ENCODE measurements at regions not wholly inside any gene's neighbourhood (a gene's known extent, or its start where the extent isn't known, plus 50 kb on each side); places are given as distances from the start of the nearest gene placed in this dataset.

GRCh38 chr10:128814782-128815181, 652.3 kb upstream of the MGMT start:
- DNase-seq (ENCODE audit: low read depth) = no peak
- no peak for TF ChIP-seq CTCF (conservative IDR thresholded peaks at IDR 0.05; ENCODE audit: low read depth, low read length)
- no peak overlapping the region for H3K4me3 ChIP-seq (ENCODE audit: low read depth, low read length)

- no peak overlapping the region for H3K4me3 ChIP-seq (ENCODE audit: low read depth, low read length)
- no peak for TF ChIP-seq CTCF (conservative IDR thresholded peaks at IDR 0.05; ENCODE audit: low read depth, low read length)
- no peak for DNase-seq (ENCODE audit: low read depth)
Measured at GRCh38 chr10:128816726-128817125, 650.3 kb upstream of the MGMT start.

GRCh38 chr10:128817636-128818035, 649.4 kb upstream of the MGMT start:
- H3K4me3 ChIP-seq (ENCODE audit: low read depth, low read length) = no peak overlapping the region
- no peak for TF ChIP-seq CTCF (conservative IDR thresholded peaks at IDR 0.05; ENCODE audit: low read depth, low read length)
- DNase-seq (ENCODE audit: low read depth) = no peak

DNA sequence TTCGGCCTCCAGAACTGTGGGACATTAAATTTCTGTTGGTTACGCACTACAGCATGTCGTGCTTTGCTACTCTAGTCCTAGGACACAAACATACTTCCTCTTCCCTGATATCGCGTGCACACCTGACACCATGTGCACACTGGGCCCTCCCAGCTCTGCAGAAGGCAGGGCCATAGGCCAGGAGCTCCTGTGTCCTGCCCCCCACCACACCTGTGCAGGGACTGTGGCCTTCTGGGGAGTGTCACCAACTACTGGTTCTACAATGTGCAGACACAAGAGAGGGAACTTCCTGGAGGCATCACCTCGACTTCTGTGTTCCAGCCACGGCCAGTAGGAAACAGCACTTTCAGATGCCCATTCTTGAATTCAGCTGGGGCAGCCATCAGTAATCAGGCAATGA, 646.4 kb upstream of the MGMT start:
- no peak for TF ChIP-seq CTCF (conservative IDR thresholded peaks at IDR 0.05; ENCODE audit: low read depth, low read length)
- H3K4me3 ChIP-seq (ENCODE audit: low read depth, low read length) = no peak overlapping the region
- DNase-seq (ENCODE audit: low read depth) = no peak

DNA sequence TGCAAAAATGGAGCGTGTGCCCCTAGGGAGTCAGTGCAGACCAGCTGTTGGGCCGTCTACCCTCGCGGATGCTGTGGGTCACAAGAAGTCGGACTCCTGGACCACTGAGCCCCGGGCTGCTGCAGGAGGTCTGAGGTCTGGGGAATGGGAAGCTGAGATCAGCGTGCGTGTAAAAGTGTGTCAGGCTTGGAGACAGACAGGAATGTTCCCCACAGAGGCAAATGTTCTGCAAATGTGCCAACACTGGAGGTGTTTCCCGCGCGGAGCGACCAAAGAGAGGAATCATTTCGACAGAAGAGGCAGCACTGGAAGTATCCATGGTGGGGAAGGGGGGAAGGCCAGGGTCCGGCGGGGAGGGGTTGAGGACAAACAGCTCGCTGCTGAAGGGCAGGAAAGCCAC, 643.8 kb upstream of the MGMT start:
- no peak overlapping the region for H3K4me3 ChIP-seq (ENCODE audit: low read depth, low read length)
- no peak for DNase-seq (ENCODE audit: low read depth)
- no peak for TF ChIP-seq CTCF (conservative IDR thresholded peaks at IDR 0.05; ENCODE audit: low read depth, low read length)

DNA sequence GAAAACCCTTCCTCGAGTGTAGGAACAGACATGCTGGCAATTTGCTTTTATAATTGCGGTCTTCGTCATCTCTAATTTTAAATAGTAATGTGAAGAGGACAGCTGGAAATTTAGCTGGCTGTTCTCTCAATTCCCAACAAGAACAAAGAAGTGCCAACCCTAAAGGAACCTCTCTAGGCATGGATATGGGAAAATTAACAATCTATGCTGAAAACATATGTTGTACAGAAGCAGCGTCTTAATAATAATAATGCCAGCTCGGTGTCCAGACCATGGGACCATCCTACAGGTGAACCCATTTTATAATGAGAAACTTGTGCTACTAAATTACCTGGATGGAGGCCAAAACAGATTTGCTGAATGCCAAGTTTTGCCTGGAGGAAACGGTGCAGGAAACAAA, 641.4 kb upstream of the MGMT start:
- no peak for DNase-seq (ENCODE audit: low read depth)
- TF ChIP-seq CTCF (conservative IDR thresholded peaks at IDR 0.05; ENCODE audit: low read depth, low read length) = no peak
- H3K4me3 ChIP-seq (ENCODE audit: low read depth, low read length) = no peak overlapping the region

GRCh38 chr10:128833671-128834070, 633.4 kb upstream of the MGMT start:
- no peak for DNase-seq (ENCODE audit: low read depth)
- H3K4me3 ChIP-seq (ENCODE audit: low read depth, low read length) = no peak overlapping the region
- TF ChIP-seq CTCF (conservative IDR thresholded peaks at IDR 0.05; ENCODE audit: low read depth, low read length) = no peak
